DMS153 treated with DMSO at 0.1 percent for 48 hours (cell line): ENCODE measurements at regions not wholly inside any gene's neighbourhood (a gene's known extent, or its start where the extent isn't known, plus 50 kb on each side); places are given as distances from the start of the nearest gene placed in this dataset.
A peak's percentile ranks its signal among the peaks of the same experiment; 100 is the strongest.
"Not testable (repeated sequence)": the region's sequence is repeated elsewhere in the genome, so short reads cannot be mapped to it uniquely, and the experiment has no call there.

Experiments used
- DNase-seq: peaks from one replicate; lab custom pipeline; 2025; ENCODE audit not compliant: unreplicated experiment; lab: John Stamatoyannopoulos, UW

GRCh38 chr18:70553936-70554260, 265.1 kb downstream of the SOCS6 start:
- no peak for DNase-seq

GRCh38 chr18:70553245-70553935, 264.5 kb downstream of the SOCS6 start:
- DNase-seq: no peak

GRCh38 chr18:70536370-70537062, 247.7 kb downstream of the SOCS6 start:
- no peak for DNase-seq

GRCh38 chr18:70535041-70535440, 246.2 kb downstream of the SOCS6 start:
- DNase-seq: no peak

DNA sequence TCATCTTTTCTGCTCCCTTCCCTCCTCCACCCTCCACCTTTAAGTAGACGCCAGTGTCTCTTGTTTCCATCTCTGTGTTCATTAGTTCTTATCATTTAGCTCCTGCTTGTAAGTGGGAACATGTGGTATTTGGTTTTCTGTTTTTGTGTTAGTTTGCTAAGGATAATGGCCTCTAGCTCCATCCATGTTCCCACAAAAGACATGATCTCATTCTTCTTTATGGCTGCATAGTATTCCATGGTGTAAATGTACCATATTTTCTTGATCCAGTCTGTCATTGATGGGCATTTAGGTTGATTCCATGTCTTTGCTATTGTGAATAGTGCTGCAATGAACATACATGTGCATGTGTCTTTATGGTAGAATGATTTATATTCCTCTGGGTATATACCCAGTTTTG, 236.5 kb downstream of the SOCS6 start:
- not testable (repeated sequence) for DNase-seq

DNA sequence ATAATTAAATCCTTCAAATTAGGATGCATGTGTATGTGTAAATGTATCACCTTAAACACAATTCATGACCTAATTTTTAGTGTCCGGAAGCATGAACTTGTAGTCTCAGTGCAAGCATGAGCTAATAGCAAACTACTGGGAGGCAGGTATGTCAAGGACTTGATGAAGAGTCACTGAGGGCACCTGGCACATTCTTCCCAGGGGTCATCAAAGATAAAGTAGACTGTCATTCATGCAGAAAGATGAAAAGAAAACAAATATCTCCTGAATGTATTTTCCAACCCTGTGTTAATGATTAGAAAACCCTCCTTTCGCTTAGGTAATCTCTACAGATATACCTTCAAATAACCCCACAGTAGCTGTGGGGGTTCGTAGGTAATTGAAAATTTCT, 234.9 kb downstream of the SOCS6 start:
- no peak for DNase-seq

- peak; percentile 68 for DNase-seq
These were observed 234.4 kb downstream of the SOCS6 start for GRCh38 chr18:70523035-70523791.

DNA sequence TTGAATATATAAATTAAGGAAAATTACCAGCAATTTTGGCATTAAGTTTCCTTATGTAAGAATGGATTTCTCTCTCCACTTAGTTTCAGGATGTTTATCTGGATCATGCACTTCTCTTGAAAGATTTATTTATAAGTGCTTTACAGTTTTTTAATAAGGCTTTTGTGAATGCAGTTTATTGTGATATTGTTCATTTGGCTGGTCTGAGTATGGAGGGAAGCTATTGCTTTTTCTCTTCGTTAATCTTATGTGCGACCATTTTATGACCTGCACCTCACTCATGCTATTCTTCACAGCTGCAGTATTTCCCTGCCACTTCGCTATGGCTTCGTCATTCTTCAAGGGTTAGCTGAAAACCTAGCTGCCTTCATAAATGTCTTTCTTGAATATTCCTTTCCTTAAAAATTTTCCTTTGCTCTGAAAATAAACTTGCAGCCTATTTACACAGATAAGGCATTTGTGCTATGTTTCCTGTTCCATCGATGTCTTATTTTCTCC, 233.4 kb downstream of the SOCS6 start:
- DNase-seq: no peak

GRCh38 chr18:70520867-70521266, 232.0 kb downstream of the SOCS6 start:
- DNase-seq: no peak

DNA sequence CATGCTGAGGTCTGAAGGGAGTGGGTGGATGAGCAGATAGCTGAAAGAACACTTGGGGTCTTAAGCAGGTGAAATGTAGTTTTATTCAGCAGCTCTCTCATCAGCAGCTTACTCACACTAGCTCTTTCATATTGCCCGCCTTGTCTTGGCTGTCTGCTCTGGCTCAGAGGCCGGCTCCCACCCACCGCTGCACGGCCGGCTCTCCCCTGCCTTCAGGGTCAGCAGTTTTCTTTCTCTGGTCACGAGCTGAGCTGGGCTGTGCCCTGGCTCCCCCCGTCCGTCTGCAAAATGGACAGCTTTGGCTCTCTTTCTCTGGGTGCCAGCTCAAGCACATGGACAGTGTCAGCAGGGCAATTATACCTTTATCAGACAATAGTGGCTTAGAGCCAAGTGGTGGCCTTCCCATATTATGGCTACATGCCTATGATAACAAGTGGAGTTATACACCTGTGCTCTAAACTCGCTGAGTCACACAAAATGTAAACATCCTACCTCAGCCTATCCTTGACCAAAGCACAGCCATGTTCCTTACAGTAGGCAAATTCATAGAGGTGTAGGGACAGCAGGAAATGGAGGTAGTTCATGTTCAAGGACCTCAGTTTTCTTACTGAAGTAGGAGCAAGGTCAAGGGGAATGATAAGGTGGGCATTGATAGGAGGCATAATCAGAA, 224.8 kb downstream of the SOCS6 start:
- no peak for DNase-seq

DNA sequence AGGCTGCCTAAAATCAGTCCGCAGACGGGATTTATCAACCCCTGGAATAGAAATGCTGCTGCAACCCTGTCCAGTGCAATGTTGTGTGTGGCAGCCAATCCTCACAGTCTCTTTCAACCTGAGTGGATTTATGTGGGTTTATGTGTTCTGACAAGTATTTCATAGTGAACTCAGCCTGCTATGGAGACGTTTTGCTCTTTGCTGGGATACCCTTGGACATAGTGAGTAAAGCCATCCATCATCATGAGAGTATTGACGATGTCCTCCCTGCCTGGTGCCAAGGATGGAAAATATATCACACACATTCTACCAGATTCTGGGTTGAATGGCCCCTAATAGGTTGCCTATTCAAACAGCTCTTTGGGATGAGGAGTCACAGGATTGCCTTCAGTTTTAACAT, 219.1 kb downstream of the SOCS6 start:
- no peak for DNase-seq

- no peak for DNase-seq
These were observed 217.7 kb downstream of the SOCS6 start for GRCh38 chr18:70506511-70506910.

DNA sequence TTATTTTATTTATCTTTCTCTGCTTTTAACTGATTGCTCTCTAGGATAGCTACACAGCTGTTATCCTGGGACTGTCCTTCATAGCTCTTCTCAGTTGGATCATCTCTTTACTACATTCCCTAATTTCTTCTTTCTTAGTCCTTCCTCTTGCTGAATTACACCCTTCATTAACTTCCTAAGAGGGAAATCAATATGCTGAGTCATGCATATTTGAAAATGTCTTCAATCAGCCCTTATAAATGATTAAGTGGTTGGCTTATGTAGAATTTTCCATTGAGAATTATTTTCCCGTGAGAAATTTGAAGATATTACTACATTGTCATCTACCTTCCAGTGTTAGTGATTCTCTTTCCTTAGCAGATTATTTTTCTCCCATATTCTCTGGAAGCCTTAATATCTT, 214.2 kb downstream of the SOCS6 start:
- DNase-seq: no peak

DNA sequence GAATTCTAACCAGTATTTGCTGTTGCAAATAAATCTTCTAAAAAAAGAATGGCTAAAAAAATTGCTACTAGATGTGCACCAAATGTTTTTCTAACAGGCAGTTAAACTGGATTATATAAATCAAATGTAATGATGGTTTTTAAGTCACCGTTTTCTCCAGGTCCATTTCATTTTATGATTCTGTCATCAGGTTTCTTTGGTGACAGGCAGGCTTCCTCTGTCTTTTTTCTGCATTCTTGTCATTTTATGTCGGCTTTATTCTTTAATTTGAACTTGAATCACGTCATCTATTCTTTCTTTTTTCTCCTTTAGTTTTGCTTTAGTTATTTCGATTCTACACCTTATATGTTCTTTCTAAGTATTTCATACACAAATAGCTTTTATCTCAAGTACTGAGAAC, 212.5 kb downstream of the SOCS6 start:
- DNase-seq: no peak

- no peak for DNase-seq
These were observed 211.9 kb downstream of the SOCS6 start for GRCh38 chr18:70500748-70501147.

- DNase-seq: no peak
These were observed 210.4 kb downstream of the SOCS6 start for GRCh38 chr18:70499218-70499691.

DNA sequence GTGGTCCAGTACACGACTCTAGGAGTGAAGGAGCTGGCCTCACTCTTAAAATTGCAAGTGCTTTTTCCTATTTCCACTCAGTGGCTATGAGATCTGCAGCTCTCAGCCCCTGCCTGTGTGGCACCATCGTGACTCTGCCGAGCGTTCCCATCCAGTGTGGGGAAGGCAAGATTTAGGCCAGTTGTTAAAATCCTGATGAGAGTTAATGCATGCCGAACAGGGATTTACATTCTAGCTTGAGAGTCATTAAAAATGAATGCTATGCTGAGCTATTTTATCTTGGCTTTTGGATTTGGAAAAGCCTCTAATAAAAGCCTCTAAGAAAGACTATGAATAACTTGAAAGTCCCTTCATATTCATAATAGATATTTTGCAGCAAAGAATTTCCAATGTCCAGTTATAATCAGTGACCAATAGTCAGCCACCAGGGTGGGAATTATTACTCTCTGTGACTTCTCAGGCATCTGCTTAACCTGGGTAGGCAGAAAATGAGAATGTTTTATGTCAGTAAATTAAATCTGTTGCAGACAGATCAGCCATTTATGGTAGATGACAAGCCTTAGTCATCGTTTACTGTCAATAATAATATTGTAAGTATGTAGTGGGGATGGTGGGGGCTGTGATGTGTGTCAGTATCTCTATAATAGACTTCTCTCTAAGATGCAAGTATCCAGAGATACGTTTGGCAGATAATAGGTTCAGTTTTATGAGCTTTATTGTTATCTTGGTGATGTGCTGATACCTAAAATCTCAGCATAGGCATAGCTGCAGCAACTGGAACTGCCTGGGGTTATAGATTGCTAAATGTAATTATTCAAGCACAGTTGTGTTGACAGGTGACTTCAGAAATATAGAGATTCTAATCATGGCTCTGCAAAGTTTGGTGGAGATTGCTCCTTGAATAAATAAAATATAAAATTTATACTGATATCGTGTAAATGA, 207.8 kb downstream of the SOCS6 start:
- no peak for DNase-seq

DNA sequence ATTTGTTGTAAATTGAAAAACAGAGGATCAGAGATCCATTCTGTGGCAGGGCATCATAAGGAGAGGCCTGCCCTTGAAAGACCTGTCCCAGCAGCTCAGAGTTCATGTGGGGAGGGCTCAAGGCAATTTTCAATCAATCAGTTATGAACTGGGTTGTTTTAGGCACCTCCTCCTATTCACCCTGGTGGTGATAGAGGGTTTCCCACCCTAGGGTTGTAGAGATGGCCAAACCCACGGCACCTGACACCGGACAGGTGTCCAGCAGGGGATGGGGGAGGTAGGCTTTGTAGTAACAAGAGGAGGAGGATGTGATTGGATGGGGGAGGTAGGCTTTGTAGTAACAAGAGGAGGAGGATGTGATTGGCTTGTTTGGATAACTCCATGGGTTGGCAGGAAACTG, 205.7 kb downstream of the SOCS6 start:
- no peak for DNase-seq

- DNase-seq: no peak
These were observed 204.6 kb downstream of the SOCS6 start for GRCh38 chr18:70493461-70493860.

DNA sequence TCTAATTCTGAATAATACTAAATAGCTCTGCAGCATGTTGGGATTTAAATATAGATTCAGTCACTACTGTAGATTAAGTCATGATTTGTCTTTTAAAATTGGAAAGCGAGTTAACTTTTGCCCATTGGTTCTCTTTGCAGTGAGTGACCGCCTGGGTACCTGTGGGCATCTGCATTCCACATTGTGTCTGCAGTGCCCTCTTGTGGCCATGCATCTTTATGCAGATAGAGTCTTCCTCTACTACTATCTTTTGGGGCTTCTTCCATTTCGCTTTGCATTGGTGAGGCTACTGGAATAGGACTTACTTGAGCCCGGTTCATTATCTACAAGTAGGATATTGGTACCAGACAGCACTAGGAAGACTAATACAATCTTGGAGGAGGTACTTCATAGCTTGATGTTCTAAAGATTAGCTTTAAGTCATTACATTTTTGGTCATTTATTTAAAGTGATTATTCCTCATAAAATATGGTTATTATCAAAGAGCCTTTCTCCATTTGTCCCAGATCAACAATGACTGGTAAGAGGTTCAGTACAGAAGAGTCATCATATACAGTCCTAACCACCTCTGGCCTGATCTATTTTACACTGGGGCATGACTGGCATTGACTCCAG, 203.0 kb downstream of the SOCS6 start:
- DNase-seq: no peak
